Adipocyte (in vitro differentiated cells): ENCODE measurements at regions not wholly inside any gene's neighbourhood (a gene's known extent, or its start where the extent isn't known, plus 50 kb on each side); places are given as distances from the start of the nearest gene placed in this dataset.
A peak's percentile ranks its signal among the peaks of the same experiment; 100 is the strongest.

Experiments
- DNase-seq: peaks from one replicate; pipeline ENCODE4 v3.0.0-alpha.2; 2015; ENCODE audit warnings: low read depth
- H3K27me3 ChIP-seq: replicated peaks from 2 replicates; pipeline ENCODE4 v1.7.0; 2013; ENCODE audit warnings: mild to moderate bottlenecking, low read length, moderate library complexity; ENCODE audit not compliant: control insufficient read depth, insufficient read depth
- H3K36me3 ChIP-seq: 2 replicates; pipeline ENCODE4 v1.7.0; 2013; ENCODE audit warnings: low read length, mild to moderate bottlenecking, moderate library complexity; ENCODE audit not compliant: control insufficient read depth, insufficient read depth, severe bottlenecking
- H3K4me1 ChIP-seq: 2 replicates; pipeline ENCODE4 v1.7.0; 2013; ENCODE audit warnings: mild to moderate bottlenecking, low read length, moderate library complexity; ENCODE audit not compliant: control insufficient read depth, insufficient read depth
- H3K4me3 ChIP-seq: 2 replicates; pipeline ENCODE4 v1.7.0; 2013; ENCODE audit warnings: mild to moderate bottlenecking, low read length, moderate library complexity
- H3K9ac ChIP-seq: 2 replicates; pipeline ENCODE4 v1.7.0; 2013; ENCODE audit warnings: mild to moderate bottlenecking, low read length, moderate library complexity
- H3K9me3 ChIP-seq: 2 replicates; pipeline ENCODE4 v1.7.0; 2013; ENCODE audit warnings: mild to moderate bottlenecking, low read length, moderate library complexity; ENCODE audit not compliant: control insufficient read depth

- peak; percentile 85 for DNase-seq
- Histone ChIP-seq H3K4me3 (no peak overlapping the region), H3K4me1 (peaks cover 43% of the 10 kb centered on the region), H3K9me3 (no peaks in the 10 kb centered on the region), H3K9ac (peak overlapping the region; percentile 6), H3K36me3 (no peaks in the 10 kb centered on the region), H3K27me3 (no peaks in the 10 kb centered on the region)
Observed at GRCh38 chr2:150282771-150283371, 204.6 kb downstream of the RND3 start.

GRCh38 chr2:150282357-150282756, 205.1 kb downstream of the RND3 start:
- H3K9ac ChIP-seq: peak overlapping the region; percentile 6
- H3K9me3 ChIP-seq: no peaks in the 10 kb centered on the region
- H3K36me3 ChIP-seq: no peaks in the 10 kb centered on the region
- peaks cover 43% of the 10 kb centered on the region for H3K4me1 ChIP-seq
- DNase-seq: no peak
- H3K27me3 ChIP-seq: no peaks in the 10 kb centered on the region
- H3K4me3 ChIP-seq: peak overlapping the region; percentile 8

- peaks cover 43% of the 10 kb centered on the region for H3K4me1 ChIP-seq
- peak; percentile 80 for DNase-seq
- H3K27me3 ChIP-seq: no peaks in the 10 kb centered on the region
- no peak overlapping the region for H3K4me3 ChIP-seq
- peaks cover 11% of the 10 kb centered on the region for H3K9me3 ChIP-seq
- H3K9ac ChIP-seq: no peak overlapping the region
- H3K36me3 ChIP-seq: no peaks in the 10 kb centered on the region
Observed at GRCh38 chr2:150280231-150280630, 207.2 kb downstream of the RND3 start.

GRCh38 chr2:150279686-150280085, 207.8 kb downstream of the RND3 start:
- Histone ChIP-seq H3K27me3 (no peaks in the 10 kb centered on the region), H3K36me3 (no peaks in the 10 kb centered on the region), H3K4me3 (peak overlapping the region; percentile 29), H3K4me1 (peaks cover 43% of the 10 kb centered on the region), H3K9ac (no peak overlapping the region), H3K9me3 (peaks cover 11% of the 10 kb centered on the region)
- DNase-seq: peak; percentile 28

- no peak overlapping the region for H3K9ac ChIP-seq
- H3K4me3 ChIP-seq: no peak overlapping the region
- no peak for DNase-seq
- peaks cover 11% of the 10 kb centered on the region for H3K9me3 ChIP-seq
- no peaks in the 10 kb centered on the region for H3K36me3 ChIP-seq
- H3K27me3 ChIP-seq: no peaks in the 10 kb centered on the region
- H3K4me1 ChIP-seq: peaks cover 40% of the 10 kb centered on the region
Observed at GRCh38 chr2:150276737-150277136, 210.7 kb downstream of the RND3 start.

GRCh38 chr2:150274108-150274507, 213.4 kb downstream of the RND3 start:
- peaks cover 22% of the 10 kb centered on the region for H3K4me1 ChIP-seq
- no peaks in the 10 kb centered on the region for H3K36me3 ChIP-seq
- no peak overlapping the region for H3K9ac ChIP-seq
- H3K9me3 ChIP-seq: peaks cover 11% of the 10 kb centered on the region
- H3K4me3 ChIP-seq: no peak overlapping the region
- H3K27me3 ChIP-seq: no peaks in the 10 kb centered on the region
- DNase-seq: no peak

GRCh38 chr2:150271952-150272802, 215.3 kb downstream of the RND3 start:
- H3K4me1 ChIP-seq: peaks cover 29% of the 10 kb centered on the region

GRCh38 chr2:150267651-150268415, 219.6 kb downstream of the RND3 start:
- no peaks in the 10 kb centered on the region for H3K9me3 ChIP-seq
- H3K27me3 ChIP-seq: no peaks in the 10 kb centered on the region
- peaks cover 22% of the 10 kb centered on the region for H3K4me1 ChIP-seq
- H3K4me3 ChIP-seq: no peak overlapping the region
- no peak for DNase-seq
- H3K36me3 ChIP-seq: no peaks in the 10 kb centered on the region
- no peak overlapping the region for H3K9ac ChIP-seq

More at GRCh38 chr2:150271952-150272802, 215.3 kb downstream of the RND3 start:
- Histone ChIP-seq H3K36me3 (no peaks in the 10 kb centered on the region), H3K9me3 (peaks cover 10% of the 10 kb centered on the region), H3K9ac (peak overlapping the region; percentile 43), H3K4me3 (no peak overlapping the region), H3K27me3 (no peaks in the 10 kb centered on the region)
- DNase-seq: peak; percentile 56

GRCh38 chr2:150266931-150267330, 220.5 kb downstream of the RND3 start:
- no peaks in the 10 kb centered on the region for H3K27me3 ChIP-seq
- H3K4me1 ChIP-seq: peaks cover 13% of the 10 kb centered on the region
- no peaks in the 10 kb centered on the region for H3K9me3 ChIP-seq
- no peak for DNase-seq
- no peak overlapping the region for H3K9ac ChIP-seq
- H3K36me3 ChIP-seq: no peaks in the 10 kb centered on the region
- no peak overlapping the region for H3K4me3 ChIP-seq

GRCh38 chr2:150264442-150264841, 223.0 kb downstream of the RND3 start:
- H3K9ac ChIP-seq: no peak overlapping the region
- H3K4me3 ChIP-seq: no peak overlapping the region
- no peaks in the 10 kb centered on the region for H3K36me3 ChIP-seq
- no peaks in the 10 kb centered on the region for H3K9me3 ChIP-seq
- H3K27me3 ChIP-seq: no peaks in the 10 kb centered on the region
- H3K4me1 ChIP-seq: peaks cover 9% of the 10 kb centered on the region
- no peak for DNase-seq

- H3K36me3 ChIP-seq: no peaks in the 10 kb centered on the region
- no peaks in the 10 kb centered on the region for H3K9me3 ChIP-seq
- H3K9ac ChIP-seq: no peak overlapping the region
- no peaks in the 10 kb centered on the region for H3K27me3 ChIP-seq
- no peak overlapping the region for H3K4me3 ChIP-seq
- DNase-seq: no peak
- peaks cover 1% of the 10 kb centered on the region for H3K4me1 ChIP-seq
Observed at GRCh38 chr2:150261691-150262090, 225.8 kb downstream of the RND3 start.
